Lung microvascular endothelial cell (primary cell): ENCODE measurements at regions not wholly inside any gene's neighbourhood (a gene's known extent, or its start where the extent isn't known, plus 50 kb on each side); places are given as distances from the start of the nearest gene placed in this dataset.

Experiments used
- DNase-seq, 2 donors: peaks; one replicate each; pipeline versions ENCODE4 v3.0.0 to v3.0.0-alpha.2; 2010; ENCODE audit warnings: low read depth in 2 of 2

- DNase-seq = no peak
Measured at GRCh38 chr13:29957320-29957719, 106.9 kb upstream of the UBL3 start.

- DNase-seq = no peak
Measured at GRCh38 chr13:29956853-29957252, 106.4 kb upstream of the UBL3 start.

DNA sequence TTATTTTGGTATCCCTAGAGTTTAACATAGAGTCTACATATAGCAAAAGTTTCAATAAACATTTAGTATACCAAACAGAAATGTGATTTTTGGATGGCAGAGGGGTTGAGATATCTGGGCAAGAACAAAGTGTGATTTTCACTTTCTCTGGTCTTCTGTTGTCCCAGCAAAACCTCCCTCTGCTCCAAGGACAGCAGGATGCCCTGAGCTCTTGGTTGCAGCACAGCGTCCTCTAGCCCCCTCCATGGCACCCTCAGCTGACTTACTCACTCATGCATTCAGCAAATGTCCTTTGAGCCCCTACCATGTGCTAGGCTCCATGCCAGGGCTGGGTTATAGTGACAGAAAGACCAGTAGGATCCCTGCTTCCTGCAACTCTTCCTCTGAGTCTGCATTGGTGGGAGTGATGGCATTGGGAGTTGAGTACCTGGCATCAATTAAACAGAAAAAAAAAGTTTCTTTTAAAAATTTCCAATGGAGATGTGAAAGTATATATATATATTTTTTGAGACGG, 104.8 kb upstream of the UBL3 start:
- DNase-seq = no peak

GRCh38 chr13:29954082-29955028, 103.9 kb upstream of the UBL3 start:
- DNase-seq = no peak

DNA sequence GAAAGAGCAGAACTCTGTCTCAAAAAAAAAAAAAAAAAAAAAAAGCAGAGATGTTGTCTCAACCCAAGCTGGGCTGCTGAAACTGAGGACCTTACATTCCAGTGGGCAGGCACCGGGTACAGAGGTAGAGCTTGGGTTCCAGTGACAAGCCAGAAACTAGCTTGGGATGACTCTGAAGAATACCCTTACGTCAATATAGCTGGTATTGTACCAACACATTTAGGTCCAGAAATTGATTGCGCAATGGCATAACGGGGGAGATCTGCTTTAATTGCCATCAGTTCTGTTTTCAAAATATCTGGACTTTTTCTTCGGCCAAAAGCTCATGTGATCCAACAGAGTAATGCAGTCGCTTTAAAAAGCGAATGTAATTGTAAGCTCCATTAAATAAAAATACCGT, 103.1 kb upstream of the UBL3 start:
- no peak for DNase-seq

- DNase-seq = no peak
Measured at GRCh38 chr13:29952245-29952644, 101.8 kb upstream of the UBL3 start.

DNA sequence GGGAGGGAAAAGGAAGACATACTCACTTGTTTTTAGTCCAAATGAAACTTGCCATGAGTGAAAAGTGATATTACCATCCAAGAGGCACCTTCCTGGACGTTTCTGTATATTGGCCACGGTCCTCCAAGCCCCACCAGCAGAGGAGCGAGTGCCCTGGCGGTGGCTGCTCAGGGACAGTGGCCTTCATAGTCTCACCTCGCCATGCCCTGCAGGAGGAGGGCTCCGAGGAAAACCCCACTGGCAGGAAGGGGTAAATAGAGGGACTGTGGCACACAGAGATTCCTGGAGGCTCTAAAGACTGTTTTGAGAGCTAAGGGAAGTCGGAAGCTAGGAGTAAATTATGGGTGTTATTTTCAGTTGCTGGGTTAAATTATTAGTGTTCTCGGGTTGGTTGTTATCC, 98.4 kb upstream of the UBL3 start:
- no peak for DNase-seq

- no peak for DNase-seq
Measured at GRCh38 chr13:29948244-29948643, 97.8 kb upstream of the UBL3 start.

DNA sequence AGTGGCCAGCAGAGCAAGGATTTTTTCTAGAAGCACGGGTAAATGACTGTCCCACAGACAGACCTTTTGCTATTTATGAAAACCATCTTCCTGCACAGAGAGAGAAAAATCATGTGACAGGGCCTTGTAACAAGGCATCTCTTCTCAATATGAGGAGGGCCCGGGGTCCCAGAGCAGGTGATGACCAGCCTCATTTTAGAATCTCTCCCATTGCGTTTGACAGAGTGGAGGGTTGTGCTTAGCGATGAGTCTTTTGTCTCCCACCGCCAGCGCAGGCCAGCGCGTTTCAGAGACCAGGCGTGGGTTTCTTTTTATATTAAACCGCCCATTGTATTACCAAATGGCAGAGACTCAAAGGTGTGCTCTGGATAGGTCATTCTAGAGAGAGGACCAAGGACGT, 97.4 kb upstream of the UBL3 start:
- DNase-seq = no peak

DNA sequence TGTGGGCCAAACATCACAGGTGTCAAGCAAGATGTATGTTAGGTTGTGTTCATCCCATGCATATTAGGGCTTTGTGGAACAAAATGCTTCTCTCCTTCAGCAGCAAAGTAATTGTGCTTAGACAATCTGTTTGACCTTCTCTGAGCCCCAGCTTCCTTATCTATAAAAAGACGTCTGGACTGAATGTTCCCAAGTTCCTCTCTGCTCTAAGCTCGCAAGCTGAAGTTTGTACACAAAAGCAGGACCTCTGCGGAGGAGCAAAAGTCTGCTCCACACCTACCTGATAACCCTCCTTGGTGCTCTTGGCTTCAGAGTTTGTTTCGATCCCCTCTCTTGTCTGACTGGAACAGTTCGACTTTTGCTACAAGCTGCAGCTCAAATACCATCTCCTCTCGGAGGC, 95.7 kb upstream of the UBL3 start:
- no peak for DNase-seq

DNA sequence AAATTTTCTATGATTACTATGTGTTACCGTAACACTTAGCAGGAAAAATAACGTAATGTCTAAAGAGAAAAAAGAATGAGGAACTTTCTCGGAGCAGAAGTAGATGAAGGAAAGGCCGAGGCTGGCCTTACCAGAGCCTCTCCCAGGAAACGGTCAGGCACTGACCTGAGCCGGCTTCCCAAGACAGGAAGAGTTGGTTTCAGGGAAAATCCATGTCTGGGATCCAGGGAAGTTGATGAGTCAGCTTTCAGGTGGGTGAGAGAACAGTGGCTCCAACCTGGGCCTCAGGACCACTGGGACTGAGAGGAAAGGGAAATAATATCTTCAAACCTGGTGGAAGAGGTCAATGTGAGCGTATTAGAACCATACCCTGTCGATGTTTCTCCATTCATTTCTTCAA, 93.3 kb upstream of the UBL3 start:
- no peak for DNase-seq

- no peak for DNase-seq
Measured at GRCh38 chr13:29943273-29943672, 92.9 kb upstream of the UBL3 start.

GRCh38 chr13:29940715-29941114, 90.3 kb upstream of the UBL3 start:
- DNase-seq = no peak

DNA sequence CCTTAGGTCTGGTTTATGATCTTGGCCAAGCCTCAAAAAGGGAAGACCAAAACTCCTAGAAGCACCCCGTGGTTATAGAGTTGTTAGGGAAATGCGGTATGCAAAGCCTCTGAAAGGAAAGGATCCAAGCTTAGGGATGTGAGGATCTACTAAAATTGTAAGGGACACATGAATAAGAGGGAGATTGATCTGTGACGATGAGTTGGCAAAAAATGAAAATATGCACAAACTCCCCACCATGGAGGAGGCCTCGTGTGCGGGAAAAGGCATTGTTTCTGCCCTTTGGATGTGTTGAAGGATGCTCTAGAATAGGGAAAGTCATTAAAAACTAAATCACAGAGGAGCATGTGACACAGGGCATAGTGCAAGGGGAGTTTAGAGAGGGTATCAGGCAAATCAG, 88.7 kb upstream of the UBL3 start:
- DNase-seq = no peak

DNA sequence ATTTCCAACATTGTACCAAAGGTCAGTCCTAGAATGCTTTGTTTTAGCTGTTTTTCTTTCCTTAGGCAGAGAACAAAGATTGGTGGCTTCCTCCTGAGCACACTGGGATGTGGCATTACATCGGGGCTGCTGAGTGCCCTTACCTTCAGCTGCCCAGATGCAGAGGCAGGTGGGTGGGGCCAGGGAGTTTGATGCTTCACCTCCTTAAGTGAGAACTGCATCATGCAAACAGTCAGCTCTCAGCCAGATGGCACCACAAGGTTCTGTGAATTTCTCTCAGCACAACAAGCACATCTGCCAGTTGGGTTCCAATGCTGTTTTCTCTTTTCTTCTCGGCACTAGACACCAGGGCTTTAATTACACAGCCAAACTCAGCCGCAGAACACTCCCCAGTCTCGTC, 87.4 kb upstream of the UBL3 start:
- no peak for DNase-seq

GRCh38 chr13:29937379-29937778, 87.0 kb upstream of the UBL3 start:
- DNase-seq = no peak

GRCh38 chr13:29936956-29937355, 86.5 kb upstream of the UBL3 start:
- no peak for DNase-seq

DNA sequence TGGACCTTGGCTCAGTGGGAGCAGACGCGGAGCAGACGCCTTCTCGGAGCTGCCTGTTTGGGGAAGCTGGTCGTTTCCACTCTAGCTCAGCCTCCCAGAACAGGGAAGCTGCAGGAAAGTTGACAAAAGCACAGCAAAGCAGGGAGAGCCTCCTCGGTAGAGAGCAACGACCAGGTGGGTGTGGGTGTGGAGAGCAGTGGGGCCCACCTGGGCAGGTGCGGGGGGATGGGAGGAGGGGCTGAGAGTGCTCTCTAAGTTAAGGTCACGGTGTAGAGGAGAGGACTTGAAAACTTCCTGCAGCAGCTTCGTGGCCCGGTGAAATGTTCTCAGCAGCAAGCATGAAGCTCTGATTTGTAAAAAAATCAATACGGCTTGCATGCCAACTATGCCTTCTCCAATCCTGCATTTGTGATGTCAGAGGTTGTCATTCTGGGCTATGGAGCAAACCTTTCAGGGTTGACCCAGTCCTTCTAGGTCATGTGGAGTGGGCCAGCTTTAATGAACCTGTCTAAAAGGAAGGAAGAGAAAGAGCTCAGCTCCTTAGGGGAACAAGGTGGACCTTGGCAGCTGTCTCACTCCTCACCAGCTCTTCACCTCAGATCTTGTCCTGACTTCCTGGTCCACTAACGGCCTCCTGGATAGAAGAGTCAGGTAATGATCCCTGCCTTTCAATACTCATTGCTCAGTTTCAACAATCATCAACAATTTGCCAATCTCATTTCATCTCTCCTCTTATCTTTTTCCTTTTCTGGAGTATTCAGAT, 85.8 kb upstream of the UBL3 start:
- no peak for DNase-seq

GRCh38 chr13:29935309-29935981, 85.0 kb upstream of the UBL3 start:
- no peak for DNase-seq

- no peak for DNase-seq
Measured at GRCh38 chr13:29934531-29935308, 84.3 kb upstream of the UBL3 start.

DNA sequence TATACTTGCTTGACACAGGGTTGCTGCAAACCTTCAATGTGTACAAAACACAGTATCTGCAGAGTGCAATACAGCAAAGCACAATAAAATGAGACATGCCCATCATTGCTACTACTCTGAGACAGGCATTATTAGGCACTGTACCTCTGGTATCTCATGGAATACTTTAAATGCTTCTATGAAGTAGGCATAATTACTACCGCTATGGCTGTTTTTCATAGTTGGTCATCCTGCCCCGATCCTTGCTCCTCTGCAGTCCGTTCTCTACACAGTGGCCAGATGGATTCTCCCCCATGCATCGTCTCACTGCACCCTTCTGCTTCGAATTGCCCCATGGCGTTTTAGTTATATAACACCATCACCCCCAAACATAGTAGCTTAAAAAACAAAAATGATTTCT, 83.0 kb upstream of the UBL3 start:
- DNase-seq = no peak
